Activated CD4-positive, alpha-beta T cell treated with anti-CD3 and anti-CD28 coated beads for 48 hours (primary cell): ENCODE measurements at regions not wholly inside any gene's neighbourhood (a gene's known extent, or its start where the extent isn't known, plus 50 kb on each side); places are given as distances from the start of the nearest gene placed in this dataset.
"Not testable (repeated sequence)": the region's sequence is repeated elsewhere in the genome, so short reads cannot be mapped to it uniquely, and the experiment has no call there.

Source experiments
- DNase-seq: peaks from one replicate; pipeline ENCODE4 v3.0.0-alpha.2; 2020

- no peak for DNase-seq
These were observed 980.3 kb downstream of the EPHA3 start for GRCh38 chr3:90087703-90088102.

- no peak for DNase-seq
These were observed 984.1 kb downstream of the EPHA3 start for GRCh38 chr3:90091549-90091948.

- no peak for DNase-seq
These were observed 985.6 kb downstream of the EPHA3 start for GRCh38 chr3:90092994-90093393.

GRCh38 chr3:90095811-90096210, 988.4 kb downstream of the EPHA3 start:
- DNase-seq = no peak

- no peak for DNase-seq
These were observed 992.1 kb downstream of the EPHA3 start for GRCh38 chr3:90099493-90099892.

GRCh38 chr3:90102146-90102545, 994.7 kb downstream of the EPHA3 start:
- DNase-seq = no peak

GRCh38 chr3:90121326-90121725, 1013.9 kb downstream of the EPHA3 start:
- DNase-seq = no peak

- no peak for DNase-seq
These were observed 1021.0 kb downstream of the EPHA3 start for GRCh38 chr3:90128391-90128790.

- DNase-seq = no peak
These were observed 1022.3 kb downstream of the EPHA3 start for GRCh38 chr3:90129730-90130129.

- DNase-seq = no peak
These were observed 1024.8 kb downstream of the EPHA3 start for GRCh38 chr3:90132197-90132596.

- DNase-seq = no peak
These were observed 1026.7 kb downstream of the EPHA3 start for GRCh38 chr3:90134090-90134489.

- DNase-seq = no peak
These were observed 1029.2 kb downstream of the EPHA3 start for GRCh38 chr3:90136456-90137191.

- DNase-seq = no peak
These were observed 1037.9 kb downstream of the EPHA3 start for GRCh38 chr3:90145094-90145860.

GRCh38 chr3:90180096-90180495, 1072.7 kb downstream of the EPHA3 start:
- no peak for DNase-seq

GRCh38 chr3:90180543-90180942, 1073.1 kb downstream of the EPHA3 start:
- DNase-seq = no peak

GRCh38 chr3:90182291-90182976, 1075.0 kb downstream of the EPHA3 start:
- DNase-seq = peak; percentile 2

- no peak for DNase-seq
These were observed 1077.4 kb downstream of the EPHA3 start for GRCh38 chr3:90184861-90185260.

GRCh38 chr3:90197383-90197782, 1090.0 kb downstream of the EPHA3 start:
- DNase-seq = not testable (repeated sequence)

- not testable (repeated sequence) for DNase-seq
These were observed 1095.5 kb downstream of the EPHA3 start for GRCh38 chr3:90202931-90203330.

GRCh38 chr3:90206482-90206881, 1099.1 kb downstream of the EPHA3 start:
- DNase-seq = not testable (repeated sequence)

GRCh38 chr3:90207353-90208097, 1100.1 kb downstream of the EPHA3 start:
- not testable (repeated sequence) for DNase-seq

GRCh38 chr3:90221900-90222299, 1114.5 kb downstream of the EPHA3 start:
- DNase-seq = no peak

GRCh38 chr3:90241481-90241880, 1134.1 kb downstream of the EPHA3 start:
- no peak for DNase-seq
